HG03521 (cell line): ENCODE measurements at regions not wholly inside any gene's neighbourhood (a gene's known extent, or its start where the extent isn't known, plus 50 kb on each side); places are given as distances from the start of the nearest gene placed in this dataset.

Experiments
- ATAC-seq: cut with Tn5 transposase; IDR thresholded peaks from one replicate; pipeline ENCODE4 v1.9.1; 2021; ENCODE audit warnings: mild to moderate bottlenecking, moderate library complexity; ENCODE audit not compliant: unreplicated experiment

- no peak for ATAC-seq
Measured at GRCh38 chr2:40886100-40886499, 434.2 kb upstream of the SLC8A1 start.

GRCh38 chr2:40886655-40887054 is 434.8 kb upstream of the SLC8A1 start:
- ATAC-seq, result no peak

GRCh38 chr2:40896358-40896757 is 444.5 kb upstream of the SLC8A1 start:
- ATAC-seq, result no peak

GRCh38 chr2:40914666-40915065 is 462.8 kb upstream of the SLC8A1 start:
- no peak for ATAC-seq

GRCh38 chr2:40915651-40916050 is 463.8 kb upstream of the SLC8A1 start:
- no peak for ATAC-seq

GRCh38 chr2:40935349-40935748 is 483.5 kb upstream of the SLC8A1 start:
- no peak for ATAC-seq

GRCh38 chr2:40937284-40937683 is 485.4 kb upstream of the SLC8A1 start:
- no peak for ATAC-seq

GRCh38 chr2:40953341-40953740 is 501.5 kb upstream of the SLC8A1 start:
- ATAC-seq, result no peak

- ATAC-seq, result no peak
Measured at GRCh38 chr2:40955042-40955441, 503.2 kb upstream of the SLC8A1 start.

- ATAC-seq, result no peak
Measured at GRCh38 chr2:40955635-40956034, 503.7 kb upstream of the SLC8A1 start.

GRCh38 chr2:40957508-40957907 is 505.6 kb upstream of the SLC8A1 start:
- ATAC-seq, result no peak

GRCh38 chr2:40962026-40962425 is 510.1 kb upstream of the SLC8A1 start:
- no peak for ATAC-seq

GRCh38 chr2:40964509-40965250 is 512.8 kb upstream of the SLC8A1 start:
- no peak for ATAC-seq

GRCh38 chr2:40967451-40967850 is 515.6 kb upstream of the SLC8A1 start:
- no peak for ATAC-seq

GRCh38 chr2:40975151-40975550 is 523.3 kb upstream of the SLC8A1 start:
- ATAC-seq, result no peak

- ATAC-seq, result no peak
Measured at GRCh38 chr2:40997362-40997761, 545.5 kb upstream of the SLC8A1 start.

- no peak for ATAC-seq
Measured at GRCh38 chr2:41000374-41000773, 548.5 kb upstream of the SLC8A1 start.

GRCh38 chr2:41000906-41001305 is 549.0 kb upstream of the SLC8A1 start:
- ATAC-seq, result no peak

- no peak for ATAC-seq
Measured at GRCh38 chr2:41004700-41005099, 552.8 kb upstream of the SLC8A1 start.

- ATAC-seq, result no peak
Measured at GRCh38 chr2:41020358-41020757, 568.5 kb upstream of the SLC8A1 start.

- ATAC-seq, result no peak
Measured at GRCh38 chr2:41024816-41025215, 572.9 kb upstream of the SLC8A1 start.

- peak; percentile 71 for ATAC-seq
Measured at GRCh38 chr2:41026613-41027012, 574.7 kb upstream of the SLC8A1 start.

- no peak for ATAC-seq
Measured at GRCh38 chr2:41027095-41027494, 575.2 kb upstream of the SLC8A1 start.
